Heart left ventricle (tissue), 16 donors: ENCODE measurements at regions not wholly inside any gene's neighbourhood (a gene's known extent, or its start where the extent isn't known, plus 50 kb on each side); places are given as distances from the start of the nearest gene placed in this dataset.

Experiments used
- ATAC-seq, 4 donors: fragments of 200-7000 bp; cut with Tn5 transposase; one replicate each; pipeline ENCODE4 v1.9.1; 2020 to 2022; ENCODE audit warnings: moderate library complexity in 4 of 4, mild to moderate bottlenecking in 3 of 4, moderate number of reproducible peaks in 1 of 4
- DNase-seq, 5 donors: peaks; one replicate each; pipeline ENCODE4 v3.0.0-alpha.2; 2020
- H3K27ac ChIP-seq, 12 donors: fragments of 200-600 bp; sonication (generic) in 4 of 12; one replicate each; pipeline versions ENCODE4 v1.5.0 to v1.8.0; 2016 to 2022; ENCODE audit warnings: mild to moderate bottlenecking in 2 of 12
- H3K27me3 ChIP-seq, 9 donors: fragments of 200-600 bp; sonication (generic) in 2 of 9; one replicate each; pipeline versions ENCODE4 v1.5.1 to v1.8.0; 2016 to 2022; ENCODE audit warnings: mild to moderate bottlenecking in 3 of 9
- H3K36me3 ChIP-seq, 9 donors: fragments of 200-600 bp; sonication (generic) in 2 of 9; one replicate each; pipeline versions ENCODE4 v1.5.0 to v1.8.0; 2018 to 2022; ENCODE audit warnings: mild to moderate bottlenecking in 2 of 9
- H3K4me1 ChIP-seq, 12 donors: fragments of 200-600 bp; sonication (generic) in 4 of 12; one replicate each; pipeline versions ENCODE4 v1.5.0 to v1.8.0; 2016 to 2022; ENCODE audit warnings: mild to moderate bottlenecking in 3 of 12
- H3K4me3 ChIP-seq, 12 donors: fragments of 200-600 bp; sonication (generic) in 4 of 12; one replicate each; pipeline versions ENCODE4 v1.5.0 to v1.8.0; 2017 to 2022; ENCODE audit warnings: mild to moderate bottlenecking in 9 of 12, moderate library complexity in 4 of 12
- H3K9me3 ChIP-seq, 12 donors: fragments of 200-600 bp; sonication (generic) in 4 of 12; one replicate each; pipeline versions ENCODE4 v1.5.0 to v1.8.0; 2016 to 2022; ENCODE audit warnings: mild to moderate bottlenecking in 1 of 12
- CTCF ChIP-seq, 12 donors: fragments of 200-600 bp; sonication (generic) in 4 of 12; IDR thresholded peaks; one replicate each; pipeline versions ENCODE4 v1.5.0 to v1.8.0; 2018 to 2022; ENCODE audit warnings: antibody characterized with exemption in 12 of 12, mild to moderate bottlenecking in 5 of 12
- POLR2A ChIP-seq, 2 donors: fragments of 450-650 bp; IDR thresholded peaks; one replicate each; pipeline ENCODE4 v1.6.1; 2017; ENCODE audit warnings: antibody characterized with exemption in 2 of 2, mild to moderate bottlenecking in 2 of 2, moderate library complexity in 2 of 2
- WGBS, 4 donors: extraction: QIAGEN DNeasy Blood & Tissue Kit in 2 of 4; methylation state at CpG; one replicate each; pipeline versions ENCODE4 v1.1.5 to v1.1.7; 2013 to 2018; 5-methylcytosine and 5-hydroxymethylcytosine counted together
- intact Hi-C, 10 donors: fragments of 100-400 bp; cut with DNase I; formaldehyde crosslinking; loops; one replicate each; pipeline versions ENCODE4 v1.11.1 to v1.14.2; 2022
- microRNA counts, 2 donors: library from miRNA; unstranded; fragments of <30 nt; microRNA quantifications; one replicate each; lab custom pipeline; 2016
- microRNA-seq, 4 donors: library from miRNA; unstranded; fragments of <30 nt; microRNA quantifications; one replicate each; pipeline versions ENCODE4 to v1.2.0, GENCODE V29; 2017 to 2020
- donor health status: ischemic (EF 13 %, LVEDD 7.1; RV severe dilation, severe dysfunction).
- donor health status: healthy with polysubstance abuse.
- donor health status: DM: no; HTN: yes; CAD: no.
- donor health status: DM: no; HTN: no; CAD: no.
- donor health status: ischemic (EF 25% LVEDD 6.9; RV normal size, moderate dysfunction).
- donor health status: ischemic (EF 25% LVEDD 5.7; RV mildly dilated, moderate dysfunction).
- donor health status: healthy.
- donor health status: DM: yes; HTN: yes; CAD: no.
- donor health status: ischemic (EF 35%, LVEDD 5.7; RV mildly dilated, moderate dysfunction).
- donor health status: nonischemic (EF 11% LVEDD 7.7; RV severe dilation, severe dysfunction).
- donor health status: DM: yes; HTN: yes; CAD: no.
- donor health status: PGD.
- donor health status: ischemic (EF 29% LVEDD 5.4; RV normal size, mild dysfunction).
- donor health status: nonischemic (EF 23%, LVEDD 6.1; RV moderate dilation, normal function).

GRCh38 chr2:51093016-51093415 is 61.1 kb upstream of the NRXN1 start:
- Histone ChIP-seq H3K27ac (no peak overlapping the region), H3K4me1 (no peaks in the 10 kb centered on the region), H3K27me3 (no peaks in the 10 kb centered on the region), H3K9me3 (no peaks in the 10 kb centered on the region), H3K36me3 (no peaks in the 10 kb centered on the region), H3K4me3 (no peak overlapping the region)
- 91 to 93% (median 93%) methylated on average over 4 of the region's 4 CpGs for WGBS, 4 donors
- DNase-seq: no peak
- no peak for ATAC-seq
- intact Hi-C loops: no loop called here
- TF ChIP-seq POLR2A (IDR thresholded peaks at IDR 0.05) (no peak), CTCF (IDR thresholded peaks at IDR 0.05) (no peak)

- Histone ChIP-seq H3K36me3 (no peaks in the 10 kb centered on the region), H3K4me1 (no peaks in the 10 kb centered on the region), H3K4me3 (no peak overlapping the region), H3K27ac (no peak overlapping the region), H3K9me3 (no peaks in the 10 kb centered on the region), H3K27me3 (no peaks in the 10 kb centered on the region)
- ATAC-seq: no peak
- DNase-seq: no peak
- WGBS, 4 donors: 76 to 83% (median 82%) methylated on average over 3 of the region's 3 CpGs
- TF ChIP-seq POLR2A (IDR thresholded peaks at IDR 0.05): no peak
- TF ChIP-seq CTCF (IDR thresholded peaks at IDR 0.05): no peak
- intact Hi-C loops: no loop called here
These were observed 53.6 kb upstream of the NRXN1 start for GRCh38 chr2:51085420-51086068.

- 82 to 94% (median 91%) methylated on average over 2 of the region's 2 CpGs for WGBS, 4 donors
- no peak for TF ChIP-seq POLR2A (IDR thresholded peaks at IDR 0.05)
- no peak for TF ChIP-seq CTCF (IDR thresholded peaks at IDR 0.05)
- no peaks in the 10 kb centered on the region for H3K4me1 ChIP-seq
- DNase-seq (no peak), ATAC-seq (no peak)
- no peaks in the 10 kb centered on the region for H3K9me3 ChIP-seq
- H3K27me3 ChIP-seq: no peaks in the 10 kb centered on the region
- H3K36me3 ChIP-seq: no peaks in the 10 kb centered on the region
- no peak overlapping the region for H3K27ac ChIP-seq
- no peak overlapping the region for H3K4me3 ChIP-seq
- intact Hi-C loops: no loop called here
These were observed 52.8 kb upstream of the NRXN1 start for GRCh38 chr2:51084750-51085149.

MicroRNAs in the stretch of these regions (microRNA counts, 767-probe panel; counts per million panel counts)
- 1,378 to 1,763 counts per million in 2 donors for microRNA hsa-miR-4431 (lab: Ali Mortazavi, UCI)

Small RNA genes in the stretch of these regions (microRNA-seq; reads per million reads assigned to microRNA genes)
- gene MIR4431: 0 reads per million in 4 donors
